ENCODE measurements at regions not wholly inside any gene's neighbourhood (a gene's known extent, or its start where the extent isn't known, plus 50 kb on each side); places are given as distances from the start of the nearest gene placed in this dataset.

GRCh38 chr17:79269620-79270019, 195.0 kb downstream of the ENGASE start:
- no peaks in the 10 kb centered on the region for H3K9me3 ChIP-seq
- no peaks in the 10 kb centered on the region for H3K4me1 ChIP-seq
- no peaks in the 10 kb centered on the region for H3K27me3 ChIP-seq
- H3K36me3 ChIP-seq: no peaks in the 10 kb centered on the region
- H3K4me3 ChIP-seq: no peak overlapping the region
- no peak for DNase-seq (ENCODE audit: low spot score)
- H3K27ac ChIP-seq: no peak overlapping the region
- TF ChIP-seq, protein P1, sequence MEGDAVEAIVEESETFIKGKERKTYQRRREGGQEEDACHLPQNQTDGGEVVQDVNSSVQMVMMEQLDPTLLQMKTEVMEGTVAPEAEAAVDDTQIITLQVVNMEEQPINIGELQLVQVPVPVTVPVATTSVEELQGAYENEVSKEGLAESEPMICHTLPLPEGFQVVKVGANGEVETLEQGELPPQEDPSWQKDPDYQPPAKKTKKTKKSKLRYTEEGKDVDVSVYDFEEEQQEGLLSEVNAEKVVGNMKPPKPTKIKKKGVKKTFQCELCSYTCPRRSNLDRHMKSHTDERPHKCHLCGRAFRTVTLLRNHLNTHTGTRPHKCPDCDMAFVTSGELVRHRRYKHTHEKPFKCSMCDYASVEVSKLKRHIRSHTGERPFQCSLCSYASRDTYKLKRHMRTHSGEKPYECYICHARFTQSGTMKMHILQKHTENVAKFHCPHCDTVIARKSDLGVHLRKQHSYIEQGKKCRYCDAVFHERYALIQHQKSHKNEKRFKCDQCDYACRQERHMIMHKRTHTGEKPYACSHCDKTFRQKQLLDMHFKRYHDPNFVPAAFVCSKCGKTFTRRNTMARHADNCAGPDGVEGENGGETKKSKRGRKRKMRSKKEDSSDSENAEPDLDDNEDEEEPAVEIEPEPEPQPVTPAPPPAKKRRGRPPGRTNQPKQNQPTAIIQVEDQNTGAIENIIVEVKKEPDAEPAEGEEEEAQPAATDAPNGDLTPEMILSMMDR (IDR thresholded peaks at IDR 0.05): no peak

DNA sequence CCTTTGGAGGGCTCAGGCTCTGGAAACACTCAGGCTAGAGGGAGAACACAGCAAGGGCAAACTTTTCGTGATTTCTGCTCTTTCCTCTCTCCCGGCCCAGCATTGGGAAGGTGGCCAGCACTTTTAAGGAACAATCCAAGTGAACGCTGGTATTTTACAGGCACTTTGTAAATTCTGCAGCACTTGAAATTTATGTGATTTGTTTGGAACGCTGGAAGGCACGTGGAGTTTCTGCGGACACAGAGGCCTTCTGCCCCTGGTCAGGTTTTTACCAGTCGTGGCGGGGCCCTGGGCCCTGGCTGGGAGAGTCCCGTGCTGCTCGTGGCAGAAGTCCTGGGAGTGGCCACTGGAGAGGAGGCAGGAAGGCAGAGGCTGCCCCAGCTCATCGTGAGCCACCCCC, 188.6 kb downstream of the ENGASE start:
- no peaks in the 10 kb centered on the region for H3K9me3 ChIP-seq
- TF ChIP-seq, protein P1 (IDR thresholded peaks at IDR 0.05): no peak
- H3K27ac ChIP-seq: no peak overlapping the region
- H3K4me1 ChIP-seq: no peaks in the 10 kb centered on the region
- no peak for DNase-seq (ENCODE audit: low spot score)
- no peak overlapping the region for H3K4me3 ChIP-seq
- H3K27me3 ChIP-seq: no peaks in the 10 kb centered on the region
- H3K36me3 ChIP-seq: no peaks in the 10 kb centered on the region

- no peaks in the 10 kb centered on the region for H3K4me1 ChIP-seq
- TF ChIP-seq, protein P1 (IDR thresholded peaks at IDR 0.05): no peak
- H3K4me3 ChIP-seq: no peak overlapping the region
- DNase-seq (ENCODE audit: low spot score): no peak
- H3K36me3 ChIP-seq: no peaks in the 10 kb centered on the region
- H3K9me3 ChIP-seq: no peaks in the 10 kb centered on the region
- no peak overlapping the region for H3K27ac ChIP-seq
- no peaks in the 10 kb centered on the region for H3K27me3 ChIP-seq
These were observed 188.0 kb downstream of the ENGASE start for GRCh38 chr17:79262624-79263023.

DNA sequence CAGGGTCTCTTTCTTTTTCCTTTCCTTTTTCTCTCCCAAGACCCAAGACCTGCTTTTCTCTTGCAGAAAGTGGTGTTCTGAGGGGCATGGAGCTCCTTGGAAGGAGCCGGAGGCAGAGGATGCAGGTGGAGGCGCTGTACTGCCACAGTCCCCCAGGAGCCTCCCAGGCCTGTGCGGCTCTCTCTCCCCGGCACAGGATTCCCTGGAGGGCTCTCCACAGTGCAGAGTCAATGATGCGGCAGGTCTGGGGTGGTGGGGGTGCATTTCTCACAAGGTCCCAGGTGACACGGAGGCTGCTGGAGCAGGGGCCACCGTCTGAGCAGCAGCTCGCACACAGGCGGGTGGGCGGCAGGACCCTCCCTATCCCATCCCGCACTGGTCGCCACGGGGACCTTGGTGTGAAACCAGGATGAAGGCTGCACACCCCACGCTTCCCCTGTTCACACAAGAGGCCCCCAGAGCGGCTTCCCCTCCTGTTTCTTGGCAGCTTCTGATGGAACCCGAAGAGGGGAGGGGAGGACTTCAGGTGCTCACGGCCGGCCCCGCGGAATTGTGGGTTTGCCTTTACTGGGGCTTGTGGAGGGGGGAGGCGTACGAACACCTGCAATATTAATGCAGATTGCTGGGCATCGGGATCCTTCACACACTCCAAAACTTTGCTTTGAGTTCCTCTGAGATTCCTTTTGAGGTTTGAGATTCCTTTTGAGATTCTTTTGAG, 186.9 kb downstream of the ENGASE start:
- TF ChIP-seq, protein P1 (IDR thresholded peaks at IDR 0.05): no peak
- H3K4me3 ChIP-seq: no peak overlapping the region
- H3K4me1 ChIP-seq: no peaks in the 10 kb centered on the region
- no peaks in the 10 kb centered on the region for H3K27me3 ChIP-seq
- H3K27ac ChIP-seq: no peak overlapping the region
- no peak for DNase-seq (ENCODE audit: low spot score)
- no peaks in the 10 kb centered on the region for H3K9me3 ChIP-seq
- no peaks in the 10 kb centered on the region for H3K36me3 ChIP-seq

- H3K27me3 ChIP-seq: no peaks in the 10 kb centered on the region
- TF ChIP-seq, protein P1 (IDR thresholded peaks at IDR 0.05): no peak
- no peaks in the 10 kb centered on the region for H3K9me3 ChIP-seq
These were observed 184.2 kb downstream of the ENGASE start for GRCh38 chr17:79258843-79259242.

DNA sequence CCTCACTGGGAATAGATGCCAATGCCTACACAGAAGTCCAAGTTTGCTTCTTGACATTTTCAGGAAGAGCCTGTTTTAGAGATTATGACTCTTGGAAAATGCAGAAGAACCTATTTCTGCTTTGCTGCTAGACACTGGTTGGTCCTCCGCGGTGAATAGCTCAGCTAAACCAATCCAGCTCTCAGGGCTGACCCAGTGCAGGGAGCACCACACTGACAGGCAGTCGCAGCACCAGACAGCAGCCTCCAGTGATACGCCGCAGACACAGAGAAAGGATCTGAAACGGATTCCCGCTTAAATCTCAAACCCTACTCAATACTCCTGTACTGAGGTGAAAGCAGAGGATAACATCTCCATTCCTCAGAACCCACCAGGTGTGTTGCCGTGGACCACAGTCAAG, 183.4 kb downstream of the ENGASE start:
- Histone ChIP-seq H3K27me3 (no peaks in the 10 kb centered on the region), H3K4me3 (no peak overlapping the region), H3K36me3 (no peaks in the 10 kb centered on the region), H3K9me3 (no peaks in the 10 kb centered on the region), H3K4me1 (no peaks in the 10 kb centered on the region), H3K27ac (no peak overlapping the region)
- TF ChIP-seq, protein P1 (IDR thresholded peaks at IDR 0.05): no peak
- DNase-seq (ENCODE audit: low spot score): no peak

More at GRCh38 chr17:79258843-79259242, 184.2 kb downstream of the ENGASE start:
- Histone ChIP-seq H3K4me3 (no peak overlapping the region), H3K4me1 (no peaks in the 10 kb centered on the region), H3K27ac (no peak overlapping the region), H3K36me3 (no peaks in the 10 kb centered on the region)
- no peak for DNase-seq (ENCODE audit: low spot score)
